Type B pancreatic cell (in vitro differentiated cells): ENCODE measurements at regions not wholly inside any gene's neighbourhood (a gene's known extent, or its start where the extent isn't known, plus 50 kb on each side); places are given as distances from the start of the nearest gene placed in this dataset.
"Not testable (repeated sequence)": the region's sequence is repeated elsewhere in the genome, so short reads cannot be mapped to it uniquely, and the experiment has no call there.

Experiments used
- DNase-seq: peaks from one replicate; pipeline ENCODE4 v3.0.0; 2021; ENCODE audit warnings: mixed read lengths; ENCODE audit not compliant: unreplicated experiment; ENCODE audit errors: extremely low spot score
- H3K27ac Mint-ChIP-seq: 2 replicates; pipeline ENCODE4 v1.8.0; 2021; ENCODE audit warnings: mild to moderate bottlenecking, mixed read lengths
- H3K27me3 Mint-ChIP-seq: 2 replicates; pipeline ENCODE4 v1.8.0; 2021; ENCODE audit warnings: mixed read lengths
- H3K36me3 Mint-ChIP-seq: 2 replicates; pipeline ENCODE4 v1.8.0; 2021; ENCODE audit warnings: mixed read lengths
- H3K4me1 Mint-ChIP-seq: one replicate; pipeline ENCODE4 v1.8.0; 2021; ENCODE audit warnings: mixed read lengths; ENCODE audit not compliant: unreplicated experiment
- H3K4me3 Mint-ChIP-seq: 2 replicates; pipeline ENCODE4 v1.8.0; 2021; ENCODE audit warnings: mild to moderate bottlenecking, mixed read lengths
- H3K9me3 Mint-ChIP-seq: 2 replicates; pipeline ENCODE4 v1.8.0; 2021; ENCODE audit warnings: mixed read lengths
- TF ChIP-seq, protein P1 (sequence below): fragments of 200-600 bp; sonication (generic); conservative IDR thresholded peaks from 2 replicates; pipeline ENCODE4 v1.5.0; 2021; ENCODE audit warnings: antibody characterized with exemption, mild to moderate bottlenecking

DNA sequence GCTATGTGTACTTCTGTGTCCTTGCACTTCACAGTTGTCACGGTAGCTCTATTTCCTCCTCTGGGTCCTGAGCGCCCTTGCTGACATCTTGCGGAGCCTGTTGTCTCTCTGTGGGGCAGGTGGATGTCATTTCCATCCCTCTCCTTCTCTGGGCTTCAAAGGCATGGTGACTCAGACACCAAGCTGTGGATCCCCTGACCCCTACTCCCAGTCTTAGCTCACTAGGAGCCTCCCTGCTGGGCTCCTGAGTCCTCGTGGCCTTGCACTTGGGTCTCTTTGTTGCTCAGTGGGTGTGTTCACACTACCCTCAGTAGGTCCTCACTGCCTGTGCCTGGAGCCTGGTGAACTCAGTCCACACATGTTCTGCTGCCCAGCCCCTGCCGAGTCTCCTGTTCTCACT, 100.3 kb upstream of the PAX2 start:
- Mint-ChIP-seq H3K27ac (no peak overlapping the region), H3K4me1 (no peaks in the 10 kb centered on the region), H3K27me3 (peaks cover 92% of the 10 kb centered on the region), H3K36me3 (no peaks in the 10 kb centered on the region), H3K9me3 (no peaks in the 10 kb centered on the region), H3K4me3 (no peak overlapping the region)
- TF ChIP-seq, protein P1, sequence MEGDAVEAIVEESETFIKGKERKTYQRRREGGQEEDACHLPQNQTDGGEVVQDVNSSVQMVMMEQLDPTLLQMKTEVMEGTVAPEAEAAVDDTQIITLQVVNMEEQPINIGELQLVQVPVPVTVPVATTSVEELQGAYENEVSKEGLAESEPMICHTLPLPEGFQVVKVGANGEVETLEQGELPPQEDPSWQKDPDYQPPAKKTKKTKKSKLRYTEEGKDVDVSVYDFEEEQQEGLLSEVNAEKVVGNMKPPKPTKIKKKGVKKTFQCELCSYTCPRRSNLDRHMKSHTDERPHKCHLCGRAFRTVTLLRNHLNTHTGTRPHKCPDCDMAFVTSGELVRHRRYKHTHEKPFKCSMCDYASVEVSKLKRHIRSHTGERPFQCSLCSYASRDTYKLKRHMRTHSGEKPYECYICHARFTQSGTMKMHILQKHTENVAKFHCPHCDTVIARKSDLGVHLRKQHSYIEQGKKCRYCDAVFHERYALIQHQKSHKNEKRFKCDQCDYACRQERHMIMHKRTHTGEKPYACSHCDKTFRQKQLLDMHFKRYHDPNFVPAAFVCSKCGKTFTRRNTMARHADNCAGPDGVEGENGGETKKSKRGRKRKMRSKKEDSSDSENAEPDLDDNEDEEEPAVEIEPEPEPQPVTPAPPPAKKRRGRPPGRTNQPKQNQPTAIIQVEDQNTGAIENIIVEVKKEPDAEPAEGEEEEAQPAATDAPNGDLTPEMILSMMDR, result no peak
- no peak for DNase-seq

GRCh38 chr10:100645613-100646392, 99.6 kb upstream of the PAX2 start:
- Mint-ChIP-seq H3K36me3 (no peaks in the 10 kb centered on the region), H3K27me3 (peaks cover 93% of the 10 kb centered on the region), H3K9me3 (no peaks in the 10 kb centered on the region), H3K4me3 (no peak overlapping the region), H3K4me1 (no peaks in the 10 kb centered on the region), H3K27ac (no peak overlapping the region)
- TF ChIP-seq, protein P1, result no peak
- DNase-seq, result no peak

DNA sequence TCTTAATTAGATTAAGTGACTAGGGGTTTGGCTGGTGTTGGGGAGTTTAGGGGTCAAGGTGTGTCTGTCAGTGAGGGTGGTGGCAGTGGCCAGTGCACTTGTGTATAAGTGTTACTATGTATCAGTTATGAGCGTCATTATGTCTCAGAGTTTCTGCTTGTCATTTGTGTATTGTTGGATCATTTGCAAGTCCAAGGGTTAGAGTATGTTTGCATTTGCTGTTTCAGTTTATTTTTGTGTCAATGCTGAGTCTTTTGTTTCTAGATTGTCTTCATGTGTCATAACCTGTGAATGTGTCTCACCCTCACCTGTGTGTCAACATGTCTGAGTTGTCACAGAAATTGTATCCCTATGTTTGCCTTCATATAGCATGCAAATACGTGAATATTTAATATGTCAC, 97.5 kb upstream of the PAX2 start:
- TF ChIP-seq, protein P1, result no peak
- Mint-ChIP-seq H3K4me3 (no peak overlapping the region), H3K27me3 (peaks cover 83% of the 10 kb centered on the region), H3K9me3 (peaks cover 6% of the 10 kb centered on the region), H3K27ac (peak overlapping the region; percentile 4), H3K36me3 (no peaks in the 10 kb centered on the region), H3K4me1 (no peaks in the 10 kb centered on the region)
- no peak for DNase-seq

DNA sequence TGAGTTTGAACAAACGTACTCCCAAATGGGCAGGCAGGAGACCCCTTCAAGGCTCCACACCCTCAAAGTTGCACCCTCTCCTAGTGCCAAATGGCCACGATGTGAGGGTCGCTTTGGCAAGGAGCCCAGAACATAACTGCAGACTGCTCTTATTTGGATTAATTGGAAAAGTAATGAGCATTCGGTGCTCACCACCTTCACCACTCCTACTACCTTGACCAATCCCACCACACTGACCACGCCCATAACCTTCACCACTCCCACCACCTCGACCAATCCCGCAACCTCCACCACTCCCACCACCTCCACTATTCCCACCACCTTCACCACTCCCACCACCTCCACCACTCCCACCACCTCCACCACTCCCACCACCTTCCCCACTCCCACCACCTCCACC, 94.7 kb upstream of the PAX2 start:
- no peak overlapping the region for H3K4me3 Mint-ChIP-seq
- peaks cover 14% of the 10 kb centered on the region for H3K4me1 Mint-ChIP-seq
- TF ChIP-seq, protein P1, result no peak
- no peaks in the 10 kb centered on the region for H3K36me3 Mint-ChIP-seq
- H3K27me3 Mint-ChIP-seq, result peaks cover 78% of the 10 kb centered on the region
- no peak for DNase-seq
- H3K27ac Mint-ChIP-seq, result no peak overlapping the region
- H3K9me3 Mint-ChIP-seq, result peaks cover 6% of the 10 kb centered on the region

GRCh38 chr10:100651099-100651498, 94.3 kb upstream of the PAX2 start:
- not testable (repeated sequence) for H3K36me3 Mint-ChIP-seq, H3K27ac Mint-ChIP-seq, H3K9me3 Mint-ChIP-seq, H3K4me3 Mint-ChIP-seq, DNase-seq
- Mint-ChIP-seq H3K27me3 (peaks cover 78% of the 10 kb centered on the region), H3K4me1 (peaks cover 14% of the 10 kb centered on the region)

GRCh38 chr10:100651916-100652315, 93.5 kb upstream of the PAX2 start:
- no peak overlapping the region for H3K4me3 Mint-ChIP-seq
- H3K9me3 Mint-ChIP-seq, result peaks cover 6% of the 10 kb centered on the region
- H3K36me3 Mint-ChIP-seq, result no peaks in the 10 kb centered on the region
- peaks cover 71% of the 10 kb centered on the region for H3K27me3 Mint-ChIP-seq
- TF ChIP-seq, protein P1, result no peak
- peaks cover 14% of the 10 kb centered on the region for H3K4me1 Mint-ChIP-seq
- no peak overlapping the region for H3K27ac Mint-ChIP-seq
- no peak for DNase-seq
